ENCODE measurements at regions not wholly inside any gene's neighbourhood (a gene's known extent, or its start where the extent isn't known, plus 50 kb on each side); places are given as distances from the start of the nearest gene placed in this dataset.
A peak's percentile ranks its signal among the peaks of the same experiment; 100 is the strongest.

- no peak for DNase-seq (ENCODE audit: low read depth)
- H3K4me3 ChIP-seq (ENCODE audit: low read depth, low read length) = no peak overlapping the region
- TF ChIP-seq, protein P1, sequence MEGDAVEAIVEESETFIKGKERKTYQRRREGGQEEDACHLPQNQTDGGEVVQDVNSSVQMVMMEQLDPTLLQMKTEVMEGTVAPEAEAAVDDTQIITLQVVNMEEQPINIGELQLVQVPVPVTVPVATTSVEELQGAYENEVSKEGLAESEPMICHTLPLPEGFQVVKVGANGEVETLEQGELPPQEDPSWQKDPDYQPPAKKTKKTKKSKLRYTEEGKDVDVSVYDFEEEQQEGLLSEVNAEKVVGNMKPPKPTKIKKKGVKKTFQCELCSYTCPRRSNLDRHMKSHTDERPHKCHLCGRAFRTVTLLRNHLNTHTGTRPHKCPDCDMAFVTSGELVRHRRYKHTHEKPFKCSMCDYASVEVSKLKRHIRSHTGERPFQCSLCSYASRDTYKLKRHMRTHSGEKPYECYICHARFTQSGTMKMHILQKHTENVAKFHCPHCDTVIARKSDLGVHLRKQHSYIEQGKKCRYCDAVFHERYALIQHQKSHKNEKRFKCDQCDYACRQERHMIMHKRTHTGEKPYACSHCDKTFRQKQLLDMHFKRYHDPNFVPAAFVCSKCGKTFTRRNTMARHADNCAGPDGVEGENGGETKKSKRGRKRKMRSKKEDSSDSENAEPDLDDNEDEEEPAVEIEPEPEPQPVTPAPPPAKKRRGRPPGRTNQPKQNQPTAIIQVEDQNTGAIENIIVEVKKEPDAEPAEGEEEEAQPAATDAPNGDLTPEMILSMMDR (IDR thresholded peaks at IDR 0.05; ENCODE audit: low read depth, low read length, missing control alignments) = no peak
- in situ Hi-C loops (cut with HindIII; ENCODE audit: low sequenced_read_pairs) = no loop called here
These were observed 233.9 kb downstream of the PTBP2 start for GRCh38 chr1:96955307-96956012.

DNA sequence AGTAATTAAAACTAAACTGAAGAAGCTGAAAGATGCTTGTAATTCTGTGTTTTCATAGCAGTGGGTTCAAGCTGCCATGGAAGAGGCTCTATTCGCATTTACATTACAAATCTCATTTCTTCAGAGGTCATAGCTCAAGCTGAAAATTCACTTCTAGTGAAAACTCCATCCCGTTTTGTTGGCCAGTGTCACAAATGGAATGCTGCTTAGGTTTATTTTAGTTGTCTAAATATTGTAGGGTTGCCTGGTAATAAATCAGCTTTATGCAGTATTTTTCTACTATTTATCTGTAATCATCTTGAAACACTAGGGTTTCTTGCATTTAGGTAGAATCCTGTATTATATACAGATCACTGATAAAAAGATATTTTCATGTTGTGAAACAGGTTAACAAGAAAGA, 240.6 kb downstream of the PTBP2 start:
- TF ChIP-seq, protein P1 (IDR thresholded peaks at IDR 0.05; ENCODE audit: low read depth, low read length, missing control alignments) = no peak
- no peak overlapping the region for H3K4me3 ChIP-seq (ENCODE audit: low read depth, low read length)
- no peak for DNase-seq (ENCODE audit: low read depth)
- in situ Hi-C loops (cut with HindIII; ENCODE audit: low sequenced_read_pairs) = no loop called here

- TF ChIP-seq, protein P1 (IDR thresholded peaks at IDR 0.05; ENCODE audit: low read depth, low read length, missing control alignments) = no peak
- in situ Hi-C loops (cut with HindIII; ENCODE audit: low sequenced_read_pairs) = no loop called here
- no peak overlapping the region for H3K4me3 ChIP-seq (ENCODE audit: low read depth, low read length)
- peak; percentile 51 for DNase-seq (ENCODE audit: low read depth)
These were observed 241.2 kb downstream of the PTBP2 start for GRCh38 chr1:96962751-96963211.

DNA sequence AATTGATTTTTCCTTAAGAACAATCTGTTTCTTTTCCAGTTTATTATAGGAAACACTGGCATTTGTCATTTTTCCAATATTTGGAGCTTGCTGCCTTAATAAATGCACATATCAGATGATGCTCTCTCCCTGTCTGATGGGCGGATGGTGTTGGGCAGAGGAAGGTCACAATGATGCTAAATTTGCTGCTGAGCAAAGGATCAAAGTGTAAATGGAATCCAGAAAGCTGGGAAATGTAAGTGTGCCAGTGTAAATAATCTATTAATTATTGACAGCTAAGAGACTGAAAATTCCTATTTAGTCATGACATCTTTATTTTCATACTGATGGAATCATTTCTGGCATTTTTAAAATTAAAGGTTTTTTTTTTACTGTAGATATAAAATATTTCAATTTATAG, 243.2 kb downstream of the PTBP2 start:
- in situ Hi-C loops (cut with HindIII; ENCODE audit: low sequenced_read_pairs) = no loop called here
- TF ChIP-seq, protein P1 (IDR thresholded peaks at IDR 0.05; ENCODE audit: low read depth, low read length, missing control alignments) = no peak
- H3K4me3 ChIP-seq (ENCODE audit: low read depth, low read length) = no peak overlapping the region
- DNase-seq (ENCODE audit: low read depth) = no peak

- in situ Hi-C loops (cut with HindIII; ENCODE audit: low sequenced_read_pairs) = no loop called here
- no peak overlapping the region for H3K4me3 ChIP-seq (ENCODE audit: low read depth, low read length)
These were observed 245.1 kb downstream of the PTBP2 start for GRCh38 chr1:96966536-96967138.

DNA sequence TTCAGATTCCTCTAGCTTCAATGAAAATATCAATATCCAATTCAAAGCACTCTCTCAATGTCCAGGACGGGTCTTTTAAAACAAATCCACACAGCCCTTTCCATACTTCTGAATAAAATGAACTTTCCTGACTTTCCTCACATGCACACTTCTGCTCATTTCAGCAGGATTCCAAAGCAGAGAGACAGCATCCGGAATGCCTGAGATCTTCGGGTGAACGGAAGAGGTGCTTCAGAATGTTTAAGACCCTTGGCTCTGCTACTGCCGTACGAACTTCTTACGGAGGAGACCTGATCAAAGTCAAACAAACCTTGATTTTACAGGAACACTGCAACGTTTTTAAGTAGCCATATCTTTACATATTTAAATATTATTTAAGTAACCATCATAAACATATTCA, 245.7 kb downstream of the PTBP2 start:
- TF ChIP-seq, protein P1 (IDR thresholded peaks at IDR 0.05; ENCODE audit: low read depth, low read length, missing control alignments) = no peak
- no peak overlapping the region for H3K4me3 ChIP-seq (ENCODE audit: low read depth, low read length)
- DNase-seq (ENCODE audit: low read depth) = no peak
- in situ Hi-C loops (cut with HindIII; ENCODE audit: low sequenced_read_pairs) = no loop called here

More at GRCh38 chr1:96966536-96967138, 245.1 kb downstream of the PTBP2 start:
- DNase-seq (ENCODE audit: low read depth) = peak; percentile 65
- TF ChIP-seq, protein P1 (IDR thresholded peaks at IDR 0.05; ENCODE audit: low read depth, low read length, missing control alignments) = peak; percentile 97
